H1 (cell line): ENCODE measurements at regions not wholly inside any gene's neighbourhood (a gene's known extent, or its start where the extent isn't known, plus 50 kb on each side); places are given as distances from the start of the nearest gene placed in this dataset.

ENCODE experiments used
- BCL11A ChIP-seq, 2 experiments: IDR thresholded peaks; one replicate each; pipeline ENCODE4 v1.6.1; 2011; ENCODE audit warnings: low read depth in 2 of 2, low read length in 2 of 2, mild to moderate bottlenecking in 2 of 2
- CBX8 ChIP-seq: fragments of 300-800, 300-1000 bp; sonication (generic); IDR thresholded peaks from 2 replicates; pipeline ENCODE4 v1.7.1; 2016; ENCODE audit warnings: low read depth, low read length, borderline replicate concordance
- HDAC6 ChIP-seq: IDR thresholded peaks from one replicate; pipeline ENCODE4 v1.7.1; 2012; ENCODE audit warnings: low read depth, mild to moderate bottlenecking, inconsistent platforms, low read length, moderate library complexity
- RAD21 ChIP-seq, 2 experiments: IDR thresholded peaks in 1 of 2; conservative IDR thresholded peaks in 1 of 2; 2 replicates each; pipeline ENCODE4 v1.6.1; 2011; ENCODE audit warnings: low read depth in 2 of 2, low read length in 2 of 2, improper control_type of control experiment in 1 of 2, inconsistent platforms in 1 of 2, mild to moderate bottlenecking in 1 of 2, moderate library complexity in 1 of 2
- SP1 ChIP-seq: IDR thresholded peaks from 2 replicates; pipeline ENCODE4 v1.6.1; 2011; ENCODE audit warnings: low read depth, low read length
- SUZ12 ChIP-seq: fragments of 200-600 bp; sonication (generic); IDR thresholded peaks from 2 replicates; pipeline ENCODE4 v1.6.1; 2012; ENCODE audit warnings: mild to moderate bottlenecking, inconsistent platforms, low read length, moderate library complexity, mixed read lengths
- TAF7 ChIP-seq: optimal IDR thresholded peaks from 2 replicates; pipeline ENCODE3; 2011; ENCODE audit warnings: low read depth, mild to moderate bottlenecking, inconsistent platforms, low read length, moderate library complexity, borderline replicate concordance
- TBP ChIP-seq: IDR thresholded peaks from 2 replicates; pipeline ENCODE4 v1.6.1; 2011; ENCODE audit warnings: low read depth, low read length, improper control_type of control experiment
- TF ChIP-seq, protein P1 (sequence below): IDR thresholded peaks from 2 replicates; pipeline ENCODE4 v1.6.1; 2012; ENCODE audit warnings: low read length, inconsistent platforms

DNA sequence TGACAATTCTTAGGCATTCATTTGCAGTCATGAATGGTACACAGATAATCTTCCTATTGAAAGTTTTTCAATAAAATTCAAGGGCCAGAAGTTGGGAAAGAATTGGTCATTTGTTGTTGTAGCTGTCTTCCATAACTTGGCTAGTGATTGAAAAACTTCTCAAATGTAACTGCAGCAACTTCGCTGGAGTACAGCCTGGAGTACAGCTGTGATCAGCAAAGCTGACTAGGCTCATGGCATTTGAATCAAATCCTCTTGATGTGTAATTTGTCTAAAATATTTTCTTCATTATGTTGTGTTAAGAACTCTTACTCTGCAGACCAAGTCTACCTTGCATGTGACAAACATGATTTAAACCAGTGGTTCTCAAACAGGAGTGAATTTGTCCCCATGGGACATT is 226.5 kb upstream of the STEAP1 start (continued):
- TF ChIP-seq, protein P1, sequence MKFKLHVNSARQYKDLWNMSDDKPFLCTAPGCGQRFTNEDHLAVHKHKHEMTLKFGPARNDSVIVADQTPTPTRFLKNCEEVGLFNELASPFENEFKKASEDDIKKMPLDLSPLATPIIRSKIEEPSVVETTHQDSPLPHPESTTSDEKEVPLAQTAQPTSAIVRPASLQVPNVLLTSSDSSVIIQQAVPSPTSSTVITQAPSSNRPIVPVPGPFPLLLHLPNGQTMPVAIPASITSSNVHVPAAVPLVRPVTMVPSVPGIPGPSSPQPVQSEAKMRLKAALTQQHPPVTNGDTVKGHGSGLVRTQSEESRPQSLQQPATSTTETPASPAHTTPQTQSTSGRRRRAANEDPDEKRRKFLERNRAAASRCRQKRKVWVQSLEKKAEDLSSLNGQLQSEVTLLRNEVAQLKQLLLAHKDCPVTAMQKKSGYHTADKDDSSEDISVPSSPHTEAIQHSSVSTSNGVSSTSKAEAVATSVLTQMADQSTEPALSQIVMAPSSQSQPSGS, result no peak
- TF ChIP-seq SP1, result no peak
- no peak for TF ChIP-seq TBP
- TF ChIP-seq CBX8, result no peak
- no peak for TF ChIP-seq HDAC6
- TF ChIP-seq TAF7, result no peak
- no peak for TF ChIP-seq RAD21 (IDR thresholded peaks at IDR 0.05 in 1 of 2, conservative IDR thresholded peaks at IDR 0.05 in 1 of 2; ENCODE audit: low read depth in 2 of 2, low read length in 2 of 2)
- TF ChIP-seq BCL11A (IDR thresholded peaks at IDR 0.05; ENCODE audit: low read depth in 2 of 2, low read length in 2 of 2), result no peak
- TF ChIP-seq SUZ12, result no peak
